Stimulated activated CD4-positive, alpha-beta T cell treated with anti-CD3 and anti-CD28 coated beads, Interleukin-1b, Interleukin-23, amount 100 ng/mL, for 48 hours (primary cell): ENCODE measurements at regions not wholly inside any gene's neighbourhood (a gene's known extent, or its start where the extent isn't known, plus 50 kb on each side); places are given as distances from the start of the nearest gene placed in this dataset.
"Not testable (repeated sequence)": the region's sequence is repeated elsewhere in the genome, so short reads cannot be mapped to it uniquely, and the experiment has no call there.

Experiments used
- DNase-seq: peaks from one replicate; pipeline ENCODE4 v3.0.0-alpha.2; 2020

DNA sequence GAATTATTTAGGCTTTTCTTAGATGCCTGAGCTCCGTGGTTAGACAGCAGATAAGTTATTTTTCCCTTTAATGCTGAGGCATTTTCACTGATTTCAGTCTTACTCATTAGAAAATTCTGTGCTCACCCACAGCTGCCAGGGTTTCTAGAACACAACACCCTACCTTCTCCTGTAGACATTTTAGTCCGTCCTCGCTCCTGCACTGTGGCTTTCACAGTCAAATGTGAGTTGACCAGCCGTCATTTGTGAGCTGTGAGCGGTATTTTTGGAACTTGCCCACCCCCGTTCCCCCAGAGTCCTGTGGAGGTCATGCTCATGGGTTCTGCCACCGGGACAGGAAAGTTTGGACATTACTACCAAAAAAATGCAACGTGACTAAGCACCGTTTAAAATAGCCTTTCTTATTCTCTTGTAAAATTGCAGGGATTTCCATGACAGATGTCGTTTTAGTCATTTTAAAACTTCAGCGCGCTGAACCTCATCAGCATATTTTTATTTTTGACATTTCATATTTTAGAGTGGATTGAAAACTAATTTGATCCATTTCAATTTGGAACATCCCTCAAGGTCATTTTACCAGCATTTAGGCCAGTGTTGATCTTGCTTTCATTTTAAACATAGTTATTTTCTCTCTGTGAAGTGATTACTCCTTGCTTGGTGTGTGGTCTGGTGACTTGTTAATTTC is 249.6 kb upstream of the PLGLB2 start:
- DNase-seq: peak; percentile 48

GRCh38 chr2:87498854-87499238 is 249.0 kb upstream of the PLGLB2 start:
- not testable (repeated sequence) for DNase-seq

- not testable (repeated sequence) for DNase-seq
These were observed 248.0 kb upstream of the PLGLB2 start for GRCh38 chr2:87499860-87500259.

DNA sequence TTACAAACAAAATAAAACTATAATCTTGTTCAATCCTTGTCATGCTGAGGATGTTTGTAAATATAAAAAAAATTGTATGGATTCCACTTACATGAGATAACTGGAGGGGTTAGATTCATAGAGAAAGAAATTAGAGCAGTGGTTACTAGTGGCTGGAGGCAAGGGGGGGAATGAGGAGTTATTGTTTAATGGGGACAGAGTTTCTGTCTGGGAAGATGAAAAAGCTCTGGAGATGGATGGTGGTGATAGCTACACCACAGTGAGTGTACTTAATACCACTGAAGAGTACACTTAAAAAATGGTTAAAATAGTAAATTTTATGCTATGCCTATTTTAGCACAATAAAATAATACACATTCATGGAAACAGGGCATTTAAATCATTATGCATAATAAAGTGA is 247.5 kb upstream of the PLGLB2 start:
- DNase-seq: not testable (repeated sequence)

GRCh38 chr2:87500951-87501350 is 246.9 kb upstream of the PLGLB2 start:
- not testable (repeated sequence) for DNase-seq

DNA sequence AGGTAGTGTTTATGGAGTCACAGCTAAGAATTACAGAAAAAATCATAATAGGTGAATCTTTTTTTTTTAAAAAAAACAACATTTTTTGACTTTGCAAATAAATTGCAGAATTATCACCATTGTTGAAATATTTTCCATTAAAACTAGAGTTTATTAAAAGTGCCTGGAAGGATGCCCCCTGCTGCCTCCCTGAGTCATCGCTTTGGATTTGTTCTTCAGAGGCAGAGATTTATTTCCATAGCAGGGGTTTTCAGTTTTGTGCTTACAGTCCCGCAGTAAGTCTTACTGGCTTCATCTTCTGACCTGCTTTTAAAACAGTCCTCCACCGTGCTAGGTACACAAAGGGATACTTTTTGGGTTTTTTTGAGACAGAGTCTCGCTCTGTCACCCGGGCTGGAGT is 244.9 kb upstream of the PLGLB2 start:
- not testable (repeated sequence) for DNase-seq

- not testable (repeated sequence) for DNase-seq
These were observed 242.6 kb upstream of the PLGLB2 start for GRCh38 chr2:87505239-87505638.

- DNase-seq: not testable (repeated sequence)
These were observed 242.0 kb upstream of the PLGLB2 start for GRCh38 chr2:87505909-87506308.

DNA sequence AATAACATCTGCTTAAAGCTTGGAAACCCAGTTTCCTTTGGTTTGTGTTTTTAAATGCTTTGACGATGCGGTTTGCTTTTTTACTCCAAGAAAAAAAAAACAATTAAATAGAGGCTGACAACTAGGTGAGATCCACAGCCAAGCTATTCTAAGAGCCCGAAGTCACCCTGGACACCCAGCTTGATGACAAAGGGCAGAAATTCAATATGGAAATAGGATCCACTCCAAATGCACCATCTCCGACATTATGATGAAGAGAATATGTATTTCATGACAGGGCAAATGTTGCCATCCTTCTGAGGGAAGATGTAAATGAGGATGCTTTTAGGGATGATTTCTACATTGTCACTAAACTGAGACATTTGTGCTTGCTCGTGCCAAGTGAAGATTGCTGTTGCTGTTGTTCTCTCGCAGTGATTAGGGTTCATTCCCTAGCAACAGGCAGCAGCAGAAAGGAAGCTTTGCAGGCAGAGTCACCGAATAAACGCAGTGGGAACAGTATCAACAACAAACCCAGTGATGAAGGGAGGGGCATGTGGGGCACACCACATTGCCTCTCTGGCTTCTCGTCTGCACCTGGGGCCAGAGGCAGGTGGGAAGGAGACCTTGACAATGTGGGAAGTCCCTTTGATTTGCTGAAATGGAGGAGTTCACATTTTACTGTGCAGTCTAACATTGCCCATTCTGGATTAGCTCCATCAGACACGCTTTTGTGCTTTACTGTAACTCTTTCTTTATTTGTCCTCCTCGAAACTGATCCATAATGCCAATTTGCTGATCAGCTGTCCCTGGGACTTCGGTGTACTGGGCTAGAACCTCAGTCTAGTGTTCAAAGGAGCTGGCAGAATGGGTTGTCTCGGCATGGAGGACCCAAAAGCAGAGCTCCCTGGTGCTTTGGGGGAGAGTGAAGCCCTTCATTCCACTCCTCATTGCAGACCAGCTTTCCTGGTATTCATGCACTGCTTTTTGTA is 240.2 kb upstream of the PLGLB2 start:
- not testable (repeated sequence) for DNase-seq

DNA sequence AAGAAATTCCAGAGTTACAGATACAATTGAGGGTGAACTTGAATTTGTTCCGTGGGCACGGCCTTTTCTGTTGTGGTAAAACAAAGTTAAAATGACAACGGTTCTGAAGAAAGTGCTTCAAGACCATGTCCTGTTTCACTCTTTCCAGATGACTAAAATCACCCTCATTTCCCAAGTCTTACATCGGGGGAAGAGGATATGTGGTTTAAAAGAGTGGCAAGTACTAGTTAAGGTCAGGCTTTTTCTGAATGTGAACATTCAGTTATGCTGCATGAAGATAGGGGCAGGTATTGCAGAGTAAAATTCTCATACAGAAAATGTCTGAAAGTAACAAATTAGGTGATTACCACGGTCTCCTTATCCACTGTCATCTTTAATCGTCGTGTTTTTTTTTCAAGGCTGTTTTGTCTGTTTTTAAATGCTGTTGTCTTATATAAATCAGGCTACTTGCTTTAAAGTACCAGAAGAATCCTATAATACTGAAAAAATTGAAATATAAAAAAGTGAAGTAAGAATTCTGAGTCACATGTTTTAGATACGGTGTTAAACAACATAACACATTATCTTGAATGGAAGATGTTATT is 236.6 kb upstream of the PLGLB2 start:
- DNase-seq: not testable (repeated sequence)

DNA sequence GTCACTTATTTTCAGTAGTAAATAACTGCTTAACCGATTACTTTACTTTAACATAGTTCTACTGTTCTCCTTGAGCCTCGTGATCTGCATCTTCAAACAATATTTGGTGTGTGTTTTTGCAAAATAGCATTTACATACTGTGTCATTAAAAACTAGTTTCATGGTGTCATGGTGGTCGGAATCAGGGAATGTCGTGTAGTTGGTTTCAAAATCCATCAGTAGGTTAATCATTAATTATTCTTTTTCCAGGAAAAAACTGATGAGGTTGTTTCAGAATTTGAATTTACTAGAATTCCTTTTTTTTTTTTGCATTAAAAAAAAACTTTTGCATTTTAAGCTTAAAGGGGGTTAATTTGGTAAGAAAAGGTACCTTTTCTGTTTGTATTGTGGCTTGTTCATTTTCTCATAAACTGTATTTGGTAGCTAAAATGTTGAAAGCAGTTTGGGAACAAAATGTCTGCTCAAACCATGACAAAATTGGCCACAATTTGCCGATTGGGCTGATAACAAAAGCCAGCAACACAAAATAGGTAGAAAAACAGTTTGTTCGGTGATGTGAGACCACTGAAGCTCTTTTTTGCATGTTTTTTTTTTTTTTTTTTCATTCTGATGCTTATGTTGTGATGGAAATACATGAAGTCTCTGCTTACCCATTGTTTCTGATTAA is 234.9 kb upstream of the PLGLB2 start:
- DNase-seq: not testable (repeated sequence)

DNA sequence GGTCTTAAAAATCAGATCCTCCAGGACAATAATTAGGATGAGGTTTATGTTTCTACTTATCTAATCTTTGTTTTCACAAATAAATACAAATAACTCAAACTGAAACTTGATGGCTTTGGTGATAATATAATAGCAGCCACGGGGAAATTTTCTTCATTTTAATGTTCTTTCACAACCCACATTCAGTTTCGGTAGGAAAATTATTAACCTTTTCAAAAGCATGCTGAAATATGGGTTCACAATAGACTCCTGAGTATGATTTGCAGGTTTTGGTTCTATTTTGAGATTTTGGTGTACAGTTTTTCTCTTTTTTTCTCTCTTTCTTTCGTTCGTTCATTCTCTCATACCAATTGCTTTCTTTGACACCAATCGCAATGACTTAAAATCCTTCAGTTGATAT is 233.9 kb upstream of the PLGLB2 start:
- DNase-seq: not testable (repeated sequence)

DNA sequence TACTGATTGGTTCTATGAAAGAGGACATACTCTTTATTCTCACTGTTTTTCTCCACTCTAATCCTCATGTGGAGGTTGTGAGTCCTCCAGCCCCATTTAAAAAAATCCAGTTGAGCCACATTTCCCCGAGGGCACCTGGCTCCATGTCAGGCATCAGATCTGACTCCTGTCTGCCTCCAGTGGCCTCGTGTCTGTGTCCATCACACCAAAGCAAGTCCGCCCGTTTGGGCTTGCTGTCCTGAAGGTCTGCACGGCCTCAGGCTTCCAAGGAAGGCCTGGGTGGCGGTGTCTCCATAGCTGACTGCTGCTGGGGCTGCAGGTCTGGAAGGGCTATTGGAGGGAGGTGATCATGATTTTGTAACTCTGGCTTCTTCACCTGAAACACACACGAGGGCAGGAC is 233.4 kb upstream of the PLGLB2 start:
- DNase-seq: not testable (repeated sequence)

DNA sequence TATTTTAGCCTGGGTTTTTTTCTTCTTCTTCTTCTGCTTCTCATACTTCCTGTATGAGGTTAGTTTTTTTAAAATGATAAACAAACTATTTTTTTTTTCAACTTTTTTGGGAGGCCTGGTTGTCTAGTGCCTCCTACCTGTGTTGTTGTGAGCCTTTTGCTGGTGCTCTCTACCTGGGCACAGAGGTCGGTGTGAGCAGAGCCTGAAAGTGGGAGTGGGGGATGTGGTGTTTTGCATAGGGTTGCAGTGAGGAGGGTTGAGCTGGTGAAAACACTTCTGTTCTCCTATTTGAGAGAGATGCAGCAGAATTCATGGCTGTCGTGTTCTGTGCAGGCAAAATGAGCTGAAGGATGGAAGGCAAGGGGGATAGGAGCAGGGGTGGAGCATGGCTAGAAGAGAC is 232.7 kb upstream of the PLGLB2 start:
- not testable (repeated sequence) for DNase-seq

- DNase-seq: not testable (repeated sequence)
These were observed 232.0 kb upstream of the PLGLB2 start for GRCh38 chr2:87515875-87516274.

GRCh38 chr2:87516369-87516967 is 231.4 kb upstream of the PLGLB2 start:
- DNase-seq: not testable (repeated sequence)

- DNase-seq: not testable (repeated sequence)
These were observed 230.4 kb upstream of the PLGLB2 start for GRCh38 chr2:87517438-87517837.

- not testable (repeated sequence) for DNase-seq
These were observed 229.8 kb upstream of the PLGLB2 start for GRCh38 chr2:87518066-87518465.

DNA sequence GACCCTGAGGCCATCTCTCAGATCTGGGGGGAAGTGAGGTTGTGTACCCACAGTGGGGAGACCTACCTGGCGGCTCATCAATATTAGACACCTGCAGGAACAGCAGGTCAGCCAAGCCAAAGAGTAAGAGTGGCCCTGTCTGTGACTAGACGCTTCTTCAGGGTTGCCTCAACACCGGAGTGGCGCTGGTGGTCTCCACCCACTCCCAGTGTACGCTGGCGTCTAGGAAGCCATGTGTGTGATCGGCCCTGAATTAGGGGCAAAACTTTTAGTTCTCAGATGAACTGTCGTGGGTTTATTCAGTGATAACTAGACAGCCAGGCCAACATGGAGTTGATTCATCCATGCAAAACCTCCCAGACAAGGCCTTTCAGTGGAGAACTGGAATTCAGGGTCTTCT is 229.3 kb upstream of the PLGLB2 start:
- DNase-seq: not testable (repeated sequence)

DNA sequence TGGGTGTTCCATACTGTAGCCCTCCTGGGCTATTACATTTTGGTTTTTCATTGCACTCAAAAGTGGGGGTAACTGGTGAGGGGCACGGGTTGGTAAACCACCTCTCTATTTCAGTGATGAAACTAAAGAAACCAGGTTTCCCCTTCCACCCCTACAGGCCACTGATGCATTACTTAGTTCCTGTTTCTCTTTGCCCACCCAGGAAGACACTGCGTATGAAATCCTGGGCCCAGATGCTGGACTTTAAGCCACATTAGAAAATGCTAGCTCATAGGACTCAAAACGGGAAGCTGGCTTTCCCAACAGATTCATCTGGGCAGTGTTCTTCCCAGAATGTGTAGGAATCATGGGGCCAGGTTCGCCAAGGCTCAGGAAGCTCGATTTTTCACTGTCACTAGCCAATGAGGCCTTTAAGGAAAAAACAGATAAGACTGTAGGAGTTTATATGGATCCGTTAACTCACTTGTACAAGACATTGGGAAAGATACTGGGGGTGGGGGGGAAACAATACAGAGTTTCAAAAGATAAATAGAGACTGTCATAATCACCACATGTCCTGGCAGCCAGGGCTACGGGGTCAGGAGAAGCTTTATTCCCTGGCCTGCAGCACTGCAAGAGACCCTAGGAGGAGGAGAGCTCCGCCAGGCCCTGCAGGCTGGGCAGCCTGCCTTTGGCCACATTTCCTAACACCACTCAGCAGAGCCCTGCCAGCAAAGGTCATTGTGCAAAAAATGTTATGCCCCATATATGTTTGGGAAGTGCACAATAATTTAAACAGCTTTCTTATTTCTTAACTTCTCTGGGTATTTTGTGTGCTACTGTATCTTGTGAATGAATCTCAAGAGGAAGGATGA is 228.5 kb upstream of the PLGLB2 start:
- DNase-seq: not testable (repeated sequence)

GRCh38 chr2:87521057-87521456 is 226.8 kb upstream of the PLGLB2 start:
- DNase-seq: peak; percentile 69
